Hypothalamus (tissue), 51 donors: ENCODE measurements at regions not wholly inside any gene's neighbourhood (a gene's known extent, or its start where the extent isn't known, plus 50 kb on each side); places are given as distances from the start of the nearest gene placed in this dataset.
"Not testable (repeated sequence)": the region's sequence is repeated elsewhere in the genome, so short reads cannot be mapped to it uniquely, and the experiment has no call there.

Experiments used
- DNase-seq, 51 donors: peaks; one replicate each; lab custom pipeline; 2025; lab: John Stamatoyannopoulos, UW

GRCh38 chr4:151459375-151459774 is 50.4 kb downstream of the FHIP1A start:
- no peak for DNase-seq

GRCh38 chr4:151460434-151460833 is 51.5 kb downstream of the FHIP1A start:
- no peak for DNase-seq

GRCh38 chr4:151462554-151462953 is 53.6 kb downstream of the FHIP1A start:
- DNase-seq: no peak

- DNase-seq: no peak
Observed at GRCh38 chr4:151468715-151469696, 60.0 kb downstream of the FHIP1A start.

- DNase-seq: no peak
Observed at GRCh38 chr4:151469970-151470369, 61.0 kb downstream of the FHIP1A start.

GRCh38 chr4:151471728-151472127 is 62.8 kb downstream of the FHIP1A start:
- no peak for DNase-seq

GRCh38 chr4:151472297-151472696 is 63.3 kb downstream of the FHIP1A start:
- DNase-seq: no peak

- no peak for DNase-seq
Observed at GRCh38 chr4:151472711-151473110, 63.7 kb downstream of the FHIP1A start.

- no peak for DNase-seq
Observed at GRCh38 chr4:151473521-151474097, 64.6 kb downstream of the FHIP1A start.

- no peak for DNase-seq
Observed at GRCh38 chr4:151475035-151475714, 66.2 kb downstream of the FHIP1A start.

- no peak for DNase-seq
Observed at GRCh38 chr4:151481813-151482212, 72.8 kb downstream of the FHIP1A start.

- no peak for DNase-seq
Observed at GRCh38 chr4:151484396-151485102, 75.6 kb downstream of the FHIP1A start.

- DNase-seq: no peak
Observed at GRCh38 chr4:151485541-151486131, 76.7 kb downstream of the FHIP1A start.

- no peak for DNase-seq
Observed at GRCh38 chr4:151486168-151486567, 77.2 kb downstream of the FHIP1A start.

- DNase-seq: no peak
Observed at GRCh38 chr4:151488968-151489367, 80.0 kb downstream of the FHIP1A start.

GRCh38 chr4:151489462-151490203 is 80.7 kb downstream of the FHIP1A start:
- no peak for DNase-seq

- DNase-seq: not testable (repeated sequence)
Observed at GRCh38 chr4:151495612-151496011, 86.6 kb downstream of the FHIP1A start.

- not testable (repeated sequence) for DNase-seq
Observed at GRCh38 chr4:151511548-151511947, 102.6 kb downstream of the FHIP1A start.

- DNase-seq: no peak
Observed at GRCh38 chr4:151517896-151518295, 108.9 kb downstream of the FHIP1A start.

GRCh38 chr4:151518359-151518758 is 109.4 kb downstream of the FHIP1A start:
- no peak for DNase-seq
